GM21825 (cell line): ENCODE measurements at regions not wholly inside any gene's neighbourhood (a gene's known extent, or its start where the extent isn't known, plus 50 kb on each side); places are given as distances from the start of the nearest gene placed in this dataset.
"Not testable (repeated sequence)": the region's sequence is repeated elsewhere in the genome, so short reads cannot be mapped to it uniquely, and the experiment has no call there.

Experiments used
- ATAC-seq: cut with Tn5 transposase; IDR thresholded peaks from one replicate; pipeline ENCODE4 v1.9.1; 2021; ENCODE audit warnings: mild to moderate bottlenecking, moderate library complexity; ENCODE audit not compliant: unreplicated experiment

- ATAC-seq = no peak
Measured at GRCh38 chr2:136715146-136715545, 50.2 kb upstream of the THSD7B start.

GRCh38 chr2:136714452-136714951, 50.8 kb upstream of the THSD7B start:
- no peak for ATAC-seq

DNA sequence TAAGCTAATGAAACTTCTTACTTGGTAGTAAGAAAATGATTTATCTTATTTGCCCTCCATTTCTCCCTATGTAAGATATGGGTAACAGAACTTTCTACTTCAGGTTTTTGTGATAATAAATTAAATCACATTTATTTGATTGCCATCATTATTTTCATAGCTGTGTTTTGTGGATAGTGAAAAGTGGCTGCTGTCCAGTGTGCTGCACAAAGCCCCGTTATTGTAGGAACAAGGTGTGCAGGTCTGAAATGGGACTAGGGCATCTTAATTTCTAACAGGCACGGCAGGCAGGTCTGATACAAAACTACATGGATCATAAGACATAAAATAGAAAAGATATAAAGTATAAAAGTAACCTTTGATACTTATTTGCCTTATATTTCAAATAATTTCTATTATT, 51.6 kb upstream of the THSD7B start:
- no peak for ATAC-seq

DNA sequence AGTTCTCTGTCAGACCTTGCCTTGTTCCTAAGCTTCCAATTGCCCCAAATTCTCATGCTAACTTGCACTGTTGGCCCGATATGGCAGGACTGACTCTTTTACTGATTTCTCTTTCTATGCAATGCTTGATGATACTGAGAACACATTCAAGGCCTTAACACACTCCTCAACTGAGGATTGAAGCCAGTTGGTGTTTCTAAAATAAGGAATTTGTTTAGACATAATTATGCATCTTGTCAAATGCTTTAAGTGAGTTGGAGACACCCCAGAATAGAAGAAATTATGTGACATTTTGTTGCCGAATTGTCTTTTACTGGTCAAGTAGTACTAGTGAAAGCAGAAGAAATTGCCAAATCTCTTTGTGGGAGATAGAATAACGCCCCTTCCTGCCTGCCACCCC, 60.0 kb upstream of the THSD7B start:
- ATAC-seq = no peak

GRCh38 chr2:136703214-136703613, 62.1 kb upstream of the THSD7B start:
- no peak for ATAC-seq

DNA sequence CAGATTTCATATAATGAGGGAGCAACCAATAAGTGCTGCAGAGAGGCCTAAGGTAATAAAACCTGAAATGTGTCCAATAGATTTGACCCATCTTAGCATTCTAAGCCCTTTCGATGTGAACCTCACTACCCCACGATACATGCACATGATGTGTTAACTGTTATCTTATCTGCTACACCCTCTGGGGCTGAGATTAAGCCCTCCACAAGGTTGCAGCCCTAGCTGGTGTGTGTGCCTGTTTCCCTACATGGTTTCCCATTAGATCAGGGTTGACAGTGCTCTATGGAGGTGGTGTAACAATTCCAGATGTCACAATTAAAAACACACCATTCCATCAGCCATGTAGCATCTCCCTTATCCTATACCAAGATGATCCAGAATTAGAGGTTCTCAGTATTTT, 68.9 kb upstream of the THSD7B start:
- no peak for ATAC-seq

DNA sequence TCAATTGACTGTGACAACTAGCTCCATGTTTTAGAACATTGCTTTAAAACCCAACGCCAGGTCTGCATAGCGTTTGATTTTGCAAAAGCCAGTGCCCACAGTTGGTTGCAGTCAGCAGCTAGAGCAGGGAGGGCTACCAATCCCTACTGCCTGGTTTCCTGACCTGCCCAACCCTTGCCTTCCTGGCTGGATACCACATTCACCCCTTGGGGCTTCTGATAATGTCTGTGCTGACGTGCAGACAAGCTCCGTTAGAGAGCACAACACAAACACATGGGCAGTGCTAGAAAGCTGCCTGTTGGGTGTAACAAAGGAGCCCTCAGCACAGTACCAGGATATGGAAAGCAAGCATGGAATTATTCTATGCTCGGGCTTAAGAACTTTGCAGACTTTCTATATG, 71.4 kb upstream of the THSD7B start:
- no peak for ATAC-seq

DNA sequence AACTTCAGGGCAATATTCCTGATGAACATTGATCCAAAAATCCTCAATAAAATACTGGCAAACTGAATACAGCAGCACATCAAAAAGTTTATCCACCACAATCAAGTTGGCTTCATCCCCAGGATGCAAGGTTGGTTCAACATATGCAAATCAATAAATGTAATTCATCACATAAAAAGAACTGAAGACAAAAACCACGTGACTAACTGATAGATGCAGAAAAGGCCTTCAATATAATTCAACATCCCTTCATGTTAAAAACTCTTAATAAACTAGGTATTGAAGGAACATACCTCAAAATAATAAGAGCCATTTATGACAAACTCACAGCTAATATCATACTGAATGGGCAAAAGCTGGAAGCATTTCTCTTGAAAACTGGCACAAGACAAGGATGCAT, 85.3 kb upstream of the THSD7B start:
- ATAC-seq = not testable (repeated sequence)

GRCh38 chr2:136665736-136666135, 99.6 kb upstream of the THSD7B start:
- no peak for ATAC-seq

DNA sequence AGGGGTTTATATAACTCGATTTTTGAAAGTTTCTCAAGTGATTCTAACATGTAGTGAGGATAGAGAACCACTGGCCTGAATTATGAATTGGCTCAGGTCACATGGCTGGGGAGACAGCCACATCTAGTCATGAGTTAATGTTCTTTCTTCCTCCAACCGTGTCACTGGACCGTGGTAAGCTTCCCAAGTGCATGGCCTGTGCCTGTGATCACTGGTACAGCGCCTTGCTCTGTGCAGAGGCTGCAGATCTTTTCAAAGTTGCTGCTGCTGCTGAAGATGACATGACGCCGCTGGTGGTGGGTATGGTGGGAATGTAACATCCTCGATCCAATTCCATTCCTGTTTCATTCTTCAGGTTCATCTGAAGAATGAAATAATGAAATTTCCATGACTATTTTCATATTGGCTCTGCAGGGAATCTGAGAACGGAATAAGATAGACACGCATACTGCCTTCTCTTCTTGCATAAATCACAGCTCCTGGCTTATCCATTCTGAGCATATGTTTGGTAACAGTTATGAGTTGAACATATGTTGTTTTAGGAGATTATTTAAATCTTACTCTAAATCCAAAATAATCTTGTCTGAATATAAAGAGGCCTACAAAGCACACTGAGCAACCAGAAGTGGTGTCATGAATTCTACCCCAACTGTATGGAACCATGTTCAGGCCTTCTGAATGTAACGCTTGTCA, 100.5 kb upstream of the THSD7B start:
- no peak for ATAC-seq

GRCh38 chr2:136658201-136658600, 107.1 kb upstream of the THSD7B start:
- no peak for ATAC-seq

- no peak for ATAC-seq
Measured at GRCh38 chr2:136653861-136654260, 111.5 kb upstream of the THSD7B start.

GRCh38 chr2:136651456-136652010, 113.8 kb upstream of the THSD7B start:
- no peak for ATAC-seq

DNA sequence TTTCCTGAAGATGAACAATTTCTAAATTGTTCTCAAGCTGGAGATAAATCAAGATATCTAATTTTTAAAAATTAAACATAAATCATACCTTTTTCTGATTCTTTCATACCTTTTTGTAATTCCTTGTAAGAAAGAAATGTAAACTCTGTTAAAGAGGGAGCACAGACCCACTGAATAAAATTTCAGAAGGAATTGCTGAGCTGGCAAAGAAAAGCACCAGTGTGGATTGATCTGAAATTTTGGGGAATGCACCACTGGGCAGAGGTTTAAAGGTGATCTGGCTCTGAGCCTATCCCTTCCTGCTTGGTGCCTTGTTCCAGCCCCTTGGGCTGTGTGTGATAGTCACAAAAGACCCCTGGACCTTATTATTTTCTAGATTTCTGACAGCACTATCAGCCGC, 118.3 kb upstream of the THSD7B start:
- no peak for ATAC-seq

DNA sequence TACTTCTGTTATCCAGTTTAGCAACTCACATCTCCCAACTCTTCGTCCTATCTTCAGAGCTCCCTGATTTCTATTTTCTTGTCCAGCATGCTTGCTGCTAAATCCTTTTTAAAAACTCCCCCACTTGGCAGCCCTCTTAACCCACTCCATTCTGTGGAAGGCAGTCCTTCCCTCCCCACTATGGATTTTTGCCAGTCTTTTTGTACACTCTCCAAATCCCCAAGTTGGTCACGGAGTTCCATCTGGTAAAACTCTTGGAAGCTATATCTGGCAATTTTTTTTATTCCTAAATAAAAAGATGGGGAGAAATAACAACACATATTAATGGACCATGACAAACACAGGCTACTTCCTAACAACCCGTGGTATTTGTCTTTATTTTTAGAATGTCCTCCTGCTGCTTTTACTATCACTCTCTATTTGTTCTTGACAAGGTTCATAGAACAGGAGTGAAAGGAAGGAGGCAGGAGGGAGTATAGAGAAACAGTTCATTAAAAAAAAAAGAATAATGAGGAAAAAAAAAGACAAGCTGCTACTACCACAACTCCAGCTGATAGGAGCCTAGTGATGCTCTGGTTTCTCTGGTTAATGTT, 120.0 kb upstream of the THSD7B start:
- no peak for ATAC-seq

- ATAC-seq = no peak
Measured at GRCh38 chr2:136639651-136640050, 125.7 kb upstream of the THSD7B start.

- ATAC-seq = no peak
Measured at GRCh38 chr2:136638193-136638592, 127.2 kb upstream of the THSD7B start.

DNA sequence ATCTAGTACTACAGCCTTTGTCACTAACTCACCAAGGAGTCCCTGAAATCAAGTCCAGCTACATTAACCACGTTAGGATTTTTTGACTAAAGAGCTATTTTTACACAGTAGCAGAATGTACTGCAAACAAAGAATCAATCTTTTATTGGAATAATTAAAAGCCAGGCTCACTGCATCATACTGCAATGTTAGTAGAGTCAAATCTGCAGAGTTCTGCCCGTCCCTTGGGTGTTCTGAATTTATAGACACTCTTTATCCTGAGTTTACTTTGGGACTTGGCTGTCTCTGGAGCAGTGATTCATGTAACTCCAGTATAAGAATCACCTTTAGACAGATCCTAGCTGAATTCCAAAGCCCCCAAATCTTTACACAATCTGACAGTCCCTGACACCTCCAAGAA, 127.9 kb upstream of the THSD7B start:
- ATAC-seq = no peak

DNA sequence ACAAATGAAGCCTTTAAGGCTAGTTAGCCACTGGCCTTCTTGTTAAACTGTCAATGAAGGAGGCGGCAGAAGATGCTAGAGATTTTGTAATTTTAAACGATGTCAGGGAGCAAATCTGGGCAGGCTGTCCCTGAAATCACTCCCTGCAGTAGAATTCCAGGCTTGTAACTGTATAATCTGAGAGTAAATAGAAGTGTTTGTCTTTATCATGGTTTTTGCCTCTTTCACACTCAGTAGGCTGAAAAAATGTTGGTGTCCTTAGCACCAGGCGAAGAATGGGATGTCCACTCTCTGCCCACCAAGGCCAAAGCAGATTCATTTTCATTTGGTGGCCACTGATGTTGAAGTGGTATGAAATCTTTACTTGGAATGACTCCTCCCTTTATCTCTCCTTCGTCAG, 136.9 kb upstream of the THSD7B start:
- ATAC-seq = no peak

GRCh38 chr2:136613096-136613495, 152.2 kb upstream of the THSD7B start:
- no peak for ATAC-seq

DNA sequence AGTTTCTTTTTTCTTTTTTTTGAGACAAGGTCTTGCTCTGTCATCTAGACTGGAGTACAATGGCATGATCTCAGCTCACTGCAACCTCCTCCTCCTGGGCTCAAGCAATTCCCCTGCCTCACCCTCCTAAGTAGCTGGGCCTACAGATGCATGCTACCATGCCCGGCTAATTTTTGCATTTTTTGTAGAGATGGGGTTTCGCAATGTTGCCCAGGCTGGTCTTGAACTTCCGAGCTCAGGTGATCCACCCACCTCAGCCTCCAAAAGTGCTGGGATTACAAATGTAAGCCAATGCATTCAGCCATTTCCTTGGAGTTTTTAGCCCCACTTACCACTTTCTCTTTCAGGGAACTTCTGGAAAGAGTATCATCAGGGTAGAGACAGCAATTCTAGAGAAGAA, 153.3 kb upstream of the THSD7B start:
- no peak for ATAC-seq

GRCh38 chr2:136611451-136611850, 153.9 kb upstream of the THSD7B start:
- no peak for ATAC-seq
